HepG2 (cell line): ENCODE measurements at regions not wholly inside any gene's neighbourhood (a gene's known extent, or its start where the extent isn't known, plus 50 kb on each side); places are given as distances from the start of the nearest gene placed in this dataset.

Experiments
- ATAC-seq: fragments of 200-7000 bp; cut with Tn5 transposase; 3 replicates; pipeline ENCODE4 v1.9.1; 2020; ENCODE audit warnings: mild to moderate bottlenecking, moderate library complexity
- BruUV-seq: library from RNA; stranded (reverse); fragments of 400-500 nt; replicated peaks from 2 replicates; lab custom pipeline; 2021; lab: Mats Ljungman, UMichigan
- CTCF ChIA-PET: fragments of 300-600 bp; formaldehyde crosslinking; extraction: SDS; loops from one replicate; lab custom pipeline; 2021; ENCODE audit warnings: low total read pairs, inconsistent platforms, low intra/inter-chr PET ratio; lab: Yijun Ruan, JAX
- POLR2A ChIA-PET: fragments of 350-600 bp; sonication (Branson Sonifier 250); formaldehyde crosslinking; loops from one replicate; lab custom pipeline; 2020; ENCODE audit warnings: antibody characterized with exemption, inconsistent platforms; lab: Yijun Ruan, JAX
- DNase-seq: peaks from one replicate; pipeline ENCODE4 v3.0.0-alpha.2; 2015; ENCODE audit warnings: low spot score
- FAIRE-seq: peaks from 3 replicates; lab custom pipeline; 2011; peaks lifted over from hg19 to GRCh38; lab: Jason Lieb, UNC
- H2AFZ ChIP-seq: one replicate; pipeline ENCODE4 v1.6.1; 2011; ENCODE audit warnings: low read length, inconsistent platforms
- H3K27ac ChIP-seq: fragments of 300-600 bp; 3 replicates; pipeline ENCODE4 v1.8.0; 2011; ENCODE audit warnings: mixed run types, mild to moderate bottlenecking, mixed read lengths, low read length, inconsistent platforms; ENCODE audit not compliant: insufficient read depth; ENCODE audit errors: extremely low read length
- H3K27me3 ChIP-seq, 2 experiments: fragments of 200-600 bp in 1 of 2; 2 replicates in 1 of 2; 3 replicates in 1 of 2; pipeline versions ENCODE4 v1.6.0 to v1.8.0; 2011; ENCODE audit warnings: low read length in 2 of 2, mild to moderate bottlenecking in 2 of 2, moderate library complexity in 2 of 2, inconsistent platforms in 1 of 2; ENCODE audit not compliant: insufficient read depth in 2 of 2, control insufficient read depth in 1 of 2
- H3K36me3 ChIP-seq, 2 experiments: fragments of 200-600 bp in 1 of 2; replicated peaks in 1 of 2; 2 replicates in 1 of 2; 3 replicates in 1 of 2; pipeline versions ENCODE4 v1.5.1 to v1.8.0; 2011; ENCODE audit warnings: low read length in 2 of 2, inconsistent platforms in 1 of 2; ENCODE audit not compliant: insufficient read depth in 2 of 2, control insufficient read depth in 1 of 2
- H3K4me1 ChIP-seq: 2 replicates; pipeline ENCODE4 v1.5.1; 2012; ENCODE audit warnings: low read length, inconsistent platforms; ENCODE audit not compliant: insufficient read depth
- H3K4me2 ChIP-seq: 2 replicates; pipeline ENCODE4 v1.6.0; 2011; ENCODE audit warnings: low read depth, low read length, inconsistent platforms
- H3K4me3 ChIP-seq, 3 experiments: fragments of 200-600 bp in 1 of 3; sonication (generic), shearing (Covaris generic) in 1 of 3; replicated peaks in 1 of 3; 2 replicates each; pipeline ENCODE4 v1.5.1; 2011 to 2016; ENCODE audit warnings: low read length in 3 of 3, inconsistent platforms in 2 of 3, low read depth in 2 of 3, mild to moderate bottlenecking in 2 of 3, control low read depth in 1 of 3, mixed read lengths in 1 of 3; ENCODE audit not compliant: insufficient read depth in 1 of 3
- H3K79me2 ChIP-seq: one replicate; pipeline ENCODE4 v1.6.1; 2011; ENCODE audit warnings: low read length, inconsistent platforms; ENCODE audit not compliant: insufficient read depth
- H3K9ac ChIP-seq: 2 replicates; pipeline ENCODE4 v1.6.0; 2011; ENCODE audit warnings: mild to moderate bottlenecking, low read depth, low read length, inconsistent platforms; ENCODE audit not compliant: insufficient read depth
- H3K9me3 ChIP-seq: 2 replicates; pipeline ENCODE4 v1.5.1; 2012; ENCODE audit warnings: mild to moderate bottlenecking, low read length
- H4K20me1 ChIP-seq: 2 replicates; pipeline ENCODE4 v1.6.0; 2011; ENCODE audit warnings: inconsistent platforms, mild to moderate bottlenecking, low read length, moderate library complexity; ENCODE audit not compliant: insufficient read depth
- EZH2 ChIP-seq: conservative IDR thresholded peaks from 2 replicates; pipeline ENCODE4 v1.6.1; 2012; ENCODE audit warnings: mild to moderate bottlenecking, low read depth, low read length, moderate library complexity
- JUND ChIP-seq: sonication (generic); formaldehyde crosslinking; IDR thresholded peaks from 2 replicates; pipeline ENCODE4 v1.8.0; 2022; ENCODE audit warnings: mild to moderate bottlenecking, missing genetic modification reagents
- KDM3A ChIP-seq: IDR thresholded peaks from 2 replicates; pipeline ENCODE4 v1.6.1; 2018; ENCODE audit warnings: low read depth, missing compliant biosample characterization
- MAFF ChIP-seq: IDR thresholded peaks from 2 replicates; pipeline ENCODE4 v1.6.1; 2011; ENCODE audit warnings: low read depth, low read length, improper control_type of control experiment
- MAFK ChIP-seq, 2 experiments: IDR thresholded peaks in 1 of 2; conservative IDR thresholded peaks in 1 of 2; 2 replicates each; pipeline ENCODE4 v1.6.1; 2011; ENCODE audit warnings: improper control_type of control experiment in 2 of 2, low read length in 2 of 2
- SETDB1 ChIP-seq: sonication (generic); formaldehyde crosslinking; IDR thresholded peaks from 2 replicates; pipeline ENCODE4 v1.5.1; 2020; ENCODE audit warnings: missing genetic modification reagents, mild to moderate bottlenecking, borderline replicate concordance
- SKI ChIP-seq: fragments of 450-650 bp; IDR thresholded peaks from one replicate; pipeline ENCODE4 v1.6.1; 2018; ENCODE audit warnings: mild to moderate bottlenecking; ENCODE audit not compliant: partially characterized antibody
- TBP ChIP-seq: sonication (generic); formaldehyde crosslinking; IDR thresholded peaks from 2 replicates; pipeline ENCODE4 v1.5.0; 2020; ENCODE audit warnings: missing genetic modification reagents
- ZNF20 ChIP-seq: sonication (generic); formaldehyde crosslinking; IDR thresholded peaks from 2 replicates; pipeline ENCODE4 v1.4.0; 2020; ENCODE audit warnings: mild to moderate bottlenecking, moderate library complexity, missing genetic modification reagents
- ZNF543 ChIP-seq: sonication (generic); formaldehyde crosslinking; IDR thresholded peaks from 2 replicates; pipeline ENCODE4 v1.4.0; 2020; ENCODE audit warnings: mild to moderate bottlenecking, missing genetic modification reagents
- ZNF549 ChIP-seq: sonication (generic); formaldehyde crosslinking; IDR thresholded peaks from 2 replicates; pipeline ENCODE4 v1.5.0; 2020; ENCODE audit warnings: missing genetic modification reagents
- WGBS: methylation state at CpG from one replicate; pipeline ENCODE4 v1.1.6; 2017; ENCODE audit warnings: low lambda C conversion rate; 5-methylcytosine and 5-hydroxymethylcytosine counted together
- in situ Hi-C: cut with HindIII; loops from 2 replicates; pipeline ENCODE4 v1.10.0; 2017; ENCODE audit warnings: low pct_unique_long_range_greater_than_20kb; ENCODE audit not compliant: extremely low pct_ligation_motif_present
- intact Hi-C: fragments of 100-400 bp; cut with micrococcal nuclease; formaldehyde crosslinking; loops from one replicate; pipeline ENCODE4 v1.10.0; 2022; ENCODE audit not compliant: unreplicated experiment
- TF ChIP-seq, protein P1 (sequence below): sonication (generic); formaldehyde crosslinking; IDR thresholded peaks from 2 replicates; pipeline ENCODE4 v1.4.0; 2020; ENCODE audit warnings: mild to moderate bottlenecking, missing genetic modification reagents

DNA sequence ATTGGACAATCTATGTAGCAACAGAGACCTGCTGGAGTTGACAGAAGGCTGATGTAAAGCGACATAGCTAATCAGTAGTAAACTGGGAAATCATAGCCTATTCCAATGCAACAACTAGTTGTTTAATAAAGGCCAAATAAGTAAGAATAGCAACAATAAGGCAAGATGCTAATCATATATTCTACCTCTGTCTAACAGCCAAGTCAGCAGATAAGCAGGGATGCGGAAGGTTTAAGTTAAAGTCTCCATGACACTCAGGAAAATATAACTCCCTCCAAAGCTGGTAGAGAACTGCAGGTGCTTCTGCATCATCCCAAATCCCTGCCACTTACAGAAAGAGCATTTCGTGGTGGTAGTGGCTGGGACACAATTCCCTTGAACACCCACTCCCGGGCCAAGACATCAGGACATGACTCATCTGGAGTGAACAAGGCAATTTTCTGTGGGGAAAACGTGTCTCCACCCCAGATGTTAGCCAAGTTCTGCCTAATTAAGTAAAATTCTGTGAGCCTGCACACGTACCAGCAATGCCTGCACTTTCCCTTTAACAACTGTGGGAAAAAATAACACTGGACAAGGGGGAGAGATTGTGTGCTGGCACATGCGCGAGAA lies 413.6 kb upstream of the ID2 start:
- intact Hi-C loops (no loop called here), in situ Hi-C loops (no loop called here)
- H3K4me2 ChIP-seq, result no peak overlapping the region
- ChIA-PET POLR2A (no interaction called here), CTCF (no interaction called here)
- DNase-seq (no peak), ATAC-seq (no peak), FAIRE-seq (no peak)
- no peak overlapping the region for H2AFZ ChIP-seq
- no peak overlapping the region for H3K27ac ChIP-seq
- H3K27me3 ChIP-seq, result no peaks in the 10 kb centered on the region
- H4K20me1 ChIP-seq, result no peaks in the 10 kb centered on the region
- H3K9ac ChIP-seq, result no peak overlapping the region
- H3K36me3 ChIP-seq, result no peaks in the 10 kb centered on the region
- H3K79me2 ChIP-seq, result no peaks in the 10 kb centered on the region
- WGBS, result 37% methylated on average over 8 of the region's 8 CpGs
- BruUV-seq, result no TSS peak
- no peak for TF ChIP-seq EZH2
- no peak for TF ChIP-seq TBP (CRISPR knock-in tag)
- peak; percentile 52 to 61 for TF ChIP-seq MAFK (conservative IDR thresholded peaks at IDR 0.05 in 1 of 2, IDR thresholded peaks at IDR 0.05 in 1 of 2; ENCODE audit: low read length in 2 of 2)
- TF ChIP-seq MAFF, result peak; percentile 48; the same call in 1 of the 2 replicates
- TF ChIP-seq SKI, result no peak
- TF ChIP-seq ZNF543 (CRISPR knock-in tag), result no peak
- no peak overlapping the region for H3K4me3 ChIP-seq
- no peaks in the 10 kb centered on the region for H3K9me3 ChIP-seq
- H3K4me1 ChIP-seq, result no peaks in the 10 kb centered on the region; the same call in 1 of the 2 replicates

DNA sequence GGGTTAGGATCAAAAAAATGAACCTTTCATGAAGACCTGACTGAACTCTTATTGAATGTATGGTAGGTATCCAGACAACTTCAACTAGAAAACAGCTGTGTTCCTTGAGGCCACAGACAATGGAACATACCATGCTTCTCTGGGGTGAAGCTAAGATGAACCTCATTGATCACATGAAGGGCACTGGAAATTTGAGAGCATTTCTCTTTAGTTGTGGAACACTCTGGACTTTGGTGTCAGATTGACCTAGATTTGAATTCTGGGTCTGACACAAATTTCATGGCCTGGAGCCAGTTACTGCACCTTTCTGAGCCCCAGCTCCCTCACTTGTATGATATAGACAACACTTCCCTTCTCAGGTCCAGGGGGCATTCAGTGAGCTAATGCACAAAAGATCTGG lies 411.2 kb upstream of the ID2 start:
- peaks cover under 1% of the 10 kb centered on the region; the same call in 1 of the 2 replicates for H3K9me3 ChIP-seq
- peaks cover 0 to 5% of the 10 kb centered on the region in 2 experiments; a peak in 2 of 5 replicates for H3K27me3 ChIP-seq
- no peaks in the 10 kb centered on the region for H4K20me1 ChIP-seq
- no peak overlapping the region for H3K27ac ChIP-seq
- FAIRE-seq (no peak), ATAC-seq (no peak), DNase-seq (no peak)
- no peak overlapping the region for H3K4me2 ChIP-seq
- in situ Hi-C loops, result no loop called here
- H2AFZ ChIP-seq, result no peak overlapping the region
- intact Hi-C loops, result no loop called here
- H3K4me3 ChIP-seq, result no peak overlapping the region
- BruUV-seq, result no TSS peak
- no peak overlapping the region for H3K9ac ChIP-seq
- TF ChIP-seq, protein P1, sequence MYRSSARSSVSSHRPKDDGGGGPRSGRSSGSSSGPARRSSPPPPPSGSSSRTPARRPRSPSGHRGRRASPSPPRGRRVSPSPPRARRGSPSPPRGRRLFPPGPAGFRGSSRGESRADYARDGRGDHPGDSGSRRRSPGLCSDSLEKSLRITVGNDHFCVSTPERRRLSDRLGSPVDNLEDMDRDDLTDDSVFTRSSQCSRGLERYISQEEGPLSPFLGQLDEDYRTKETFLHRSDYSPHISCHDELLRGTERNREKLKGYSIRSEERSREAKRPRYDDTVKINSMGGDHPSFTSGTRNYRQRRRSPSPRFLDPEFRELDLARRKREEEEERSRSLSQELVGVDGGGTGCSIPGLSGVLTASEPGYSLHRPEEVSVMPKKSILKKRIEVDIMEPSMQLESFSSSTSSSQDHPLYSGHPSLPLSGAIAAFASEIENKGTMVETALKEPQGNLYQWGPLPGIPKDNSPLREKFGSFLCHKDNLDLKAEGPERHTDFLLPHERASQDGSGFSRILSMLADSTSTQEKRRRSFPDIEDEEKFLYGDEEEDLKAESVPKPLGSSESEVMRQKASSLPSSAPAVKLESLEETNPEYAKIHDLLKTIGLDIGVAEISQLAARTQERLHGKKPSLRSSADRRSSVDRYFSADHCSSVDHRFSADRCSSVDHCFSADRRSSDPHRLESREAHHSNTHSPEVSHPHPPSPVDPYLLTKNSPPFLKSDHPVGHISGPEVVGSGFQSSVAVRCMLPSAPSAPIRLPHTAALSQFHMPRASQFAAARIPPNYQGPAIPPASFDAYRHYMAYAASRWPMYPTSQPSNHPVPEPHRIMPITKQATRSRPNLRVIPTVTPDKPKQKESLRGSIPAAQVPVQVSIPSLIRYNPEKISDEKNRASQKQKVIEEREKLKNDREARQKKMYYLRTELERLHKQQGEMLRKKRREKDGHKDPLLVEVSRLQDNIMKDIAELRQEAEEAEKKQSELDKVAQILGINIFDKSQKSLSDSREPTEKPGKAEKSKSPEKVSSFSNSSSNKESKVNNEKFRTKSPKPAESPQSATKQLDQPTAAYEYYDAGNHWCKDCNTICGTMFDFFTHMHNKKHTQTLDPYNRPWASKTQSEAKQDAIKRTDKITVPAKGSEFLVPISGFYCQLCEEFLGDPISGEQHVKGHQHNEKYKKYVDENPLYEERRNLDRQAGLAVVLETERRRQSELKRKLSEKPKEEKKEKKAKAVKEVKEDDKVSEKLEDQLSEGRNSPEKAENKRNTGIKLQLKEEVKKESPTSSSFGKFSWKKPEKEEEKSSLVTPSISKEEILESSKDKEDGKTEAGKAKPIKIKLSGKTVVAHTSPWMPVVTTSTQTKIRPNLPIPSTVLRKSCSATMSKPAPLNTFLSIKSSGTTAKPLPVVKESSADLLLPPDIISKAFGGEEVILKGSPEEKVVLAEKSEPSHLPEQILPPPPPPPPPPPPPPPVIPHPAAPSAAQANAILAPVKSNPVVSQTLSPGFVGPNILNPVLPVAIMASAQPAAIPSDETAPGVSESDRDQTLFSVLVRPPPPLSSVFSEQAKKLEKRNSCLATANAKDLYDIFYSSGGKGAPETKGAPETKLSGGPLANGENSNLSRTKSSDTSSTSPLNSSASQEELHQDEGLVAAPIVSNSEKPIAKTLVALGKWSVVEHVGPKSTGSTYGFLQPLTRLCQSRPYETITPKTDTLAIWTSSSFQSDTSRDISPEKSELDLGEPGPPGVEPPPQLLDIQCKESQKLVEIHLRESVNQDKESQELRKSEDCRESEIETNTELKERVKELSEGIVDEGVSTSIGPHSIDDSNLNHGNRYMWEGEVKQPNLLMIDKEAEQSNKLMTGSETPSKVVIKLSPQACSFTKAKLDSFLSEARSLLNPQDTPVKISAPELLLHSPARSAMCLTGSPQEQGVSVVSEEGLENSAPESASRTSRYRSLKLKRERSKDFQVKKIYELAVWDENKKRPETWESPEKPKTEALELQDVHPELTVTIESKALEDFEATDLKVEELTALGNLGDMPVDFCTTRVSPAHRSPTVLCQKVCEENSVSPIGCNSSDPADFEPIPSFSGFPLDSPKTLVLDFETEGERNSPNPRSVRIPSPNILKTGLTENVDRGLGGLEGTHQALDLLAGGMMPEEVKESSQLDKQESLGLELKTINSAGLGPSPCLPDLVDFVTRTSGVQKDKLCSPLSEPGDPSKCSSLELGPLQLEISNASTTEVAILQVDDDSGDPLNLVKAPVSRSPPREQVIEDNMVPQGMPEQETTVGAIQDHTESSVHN (CRISPR knock-in tag), result no peak
- TF ChIP-seq ZNF549 (CRISPR knock-in tag) (no peak), JUND (no peak), ZNF20 (no peak), KDM3A (CRISPR knock-in tag) (no peak), SETDB1 (CRISPR knock-in tag) (no peak)
- ChIA-PET CTCF (no interaction called here), POLR2A (no interaction called here)
- no peaks in the 10 kb centered on the region for H3K36me3 ChIP-seq
- H3K79me2 ChIP-seq, result no peaks in the 10 kb centered on the region
- no peaks in the 10 kb centered on the region for H3K4me1 ChIP-seq
